ENCODE measurements at regions not wholly inside any gene's neighbourhood (a gene's known extent, or its start where the extent isn't known, plus 50 kb on each side); places are given as distances from the start of the nearest gene placed in this dataset.

DNA sequence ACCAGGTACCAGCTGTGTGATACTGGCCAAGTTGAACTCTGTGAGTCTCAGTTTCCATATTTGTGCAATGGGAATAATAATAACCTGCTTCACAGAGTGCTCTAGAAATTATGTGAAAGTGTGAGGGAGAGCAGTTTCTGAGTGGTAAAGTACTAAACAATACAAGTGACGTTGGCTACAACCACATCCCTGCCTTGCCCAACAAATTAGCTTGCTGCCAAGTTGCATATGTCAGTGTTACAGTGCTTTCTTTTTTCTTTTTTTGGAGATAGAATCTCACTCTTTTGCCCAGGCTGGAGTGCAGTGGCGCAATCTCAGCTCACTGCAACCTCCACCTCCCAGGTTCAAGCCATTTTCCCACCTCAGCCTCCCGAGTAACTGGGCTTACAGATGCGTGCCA is 533.6 kb upstream of the MEX3C start (continued):
- TF ChIP-seq MTA2 (IDR thresholded peaks at IDR 0.05; ENCODE audit: low read depth) (peak; percentile 75; the same call in 1 of the 2 replicates), NBN (IDR thresholded peaks at IDR 0.05) (peak; percentile 60; the same call in 1 of the 2 replicates), EP300 (IDR thresholded peaks at IDR 0.05; ENCODE audit: borderline replicate concordance in 1 of 2, control insufficient read depth in 1 of 2, low read depth in 2 of 2, low read length in 2 of 2) (peak in 1 of 2 experiments; percentile 45; a peak in 1 of 4 replicates), SPI1 (IDR thresholded peaks at IDR 0.05; ENCODE audit: borderline replicate concordance, insufficient read depth, low read depth, low read length) (no peak), ZNF384 (IDR thresholded peaks at IDR 0.05; ENCODE audit: borderline replicate concordance, low read depth, low read length) (no peak), ESRRA (IDR thresholded peaks at IDR 0.05; ENCODE audit: low read length) (no peak), EGR1 (IDR thresholded peaks at IDR 0.05; ENCODE audit: borderline replicate concordance in 1 of 2, low read depth in 2 of 2, low read length in 2 of 2) (no peak)
- TF ChIP-seq, protein P1, sequence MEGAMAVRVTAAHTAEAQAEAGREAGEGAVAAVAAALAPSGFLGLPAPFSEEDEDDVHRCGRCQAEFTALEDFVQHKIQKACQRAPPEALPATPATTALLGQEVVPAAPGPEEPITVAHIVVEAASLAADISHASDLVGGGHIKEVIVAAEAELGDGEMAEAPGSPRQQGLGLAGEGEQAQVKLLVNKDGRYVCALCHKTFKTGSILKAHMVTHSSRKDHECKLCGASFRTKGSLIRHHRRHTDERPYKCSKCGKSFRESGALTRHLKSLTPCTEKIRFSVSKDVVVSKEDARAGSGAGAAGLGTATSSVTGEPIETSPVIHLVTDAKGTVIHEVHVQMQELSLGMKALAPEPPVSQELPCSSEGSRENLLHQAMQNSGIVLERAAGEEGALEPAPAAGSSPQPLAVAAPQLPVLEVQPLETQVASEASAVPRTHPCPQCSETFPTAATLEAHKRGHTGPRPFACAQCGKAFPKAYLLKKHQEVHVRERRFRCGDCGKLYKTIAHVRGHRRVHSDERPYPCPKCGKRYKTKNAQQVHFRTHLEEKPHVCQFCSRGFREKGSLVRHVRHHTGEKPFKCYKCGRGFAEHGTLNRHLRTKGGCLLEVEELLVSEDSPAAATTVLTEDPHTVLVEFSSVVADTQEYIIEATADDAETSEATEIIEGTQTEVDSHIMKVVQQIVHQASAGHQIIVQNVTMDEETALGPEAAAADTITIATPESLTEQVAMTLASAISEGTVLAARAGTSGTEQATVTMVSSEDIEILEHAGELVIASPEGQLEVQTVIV (IDR thresholded peaks at IDR 0.05; ENCODE audit: borderline replicate concordance, partially characterized antibody): no peak
- TF ChIP-seq, protein P2, sequence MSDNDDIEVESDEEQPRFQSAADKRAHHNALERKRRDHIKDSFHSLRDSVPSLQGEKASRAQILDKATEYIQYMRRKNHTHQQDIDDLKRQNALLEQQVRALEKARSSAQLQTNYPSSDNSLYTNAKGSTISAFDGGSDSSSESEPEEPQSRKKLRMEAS (IDR thresholded peaks at IDR 0.05; ENCODE audit: low read depth, low read length): no peak
- TF ChIP-seq, protein P3, sequence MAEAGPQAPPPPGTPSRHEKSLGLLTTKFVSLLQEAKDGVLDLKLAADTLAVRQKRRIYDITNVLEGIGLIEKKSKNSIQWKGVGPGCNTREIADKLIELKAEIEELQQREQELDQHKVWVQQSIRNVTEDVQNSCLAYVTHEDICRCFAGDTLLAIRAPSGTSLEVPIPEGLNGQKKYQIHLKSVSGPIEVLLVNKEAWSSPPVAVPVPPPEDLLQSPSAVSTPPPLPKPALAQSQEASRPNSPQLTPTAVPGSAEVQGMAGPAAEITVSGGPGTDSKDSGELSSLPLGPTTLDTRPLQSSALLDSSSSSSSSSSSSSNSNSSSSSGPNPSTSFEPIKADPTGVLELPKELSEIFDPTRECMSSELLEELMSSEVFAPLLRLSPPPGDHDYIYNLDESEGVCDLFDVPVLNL (IDR thresholded peaks at IDR 0.05; ENCODE audit: low read depth, low read length): no peak
- TF ChIP-seq, protein P4, sequence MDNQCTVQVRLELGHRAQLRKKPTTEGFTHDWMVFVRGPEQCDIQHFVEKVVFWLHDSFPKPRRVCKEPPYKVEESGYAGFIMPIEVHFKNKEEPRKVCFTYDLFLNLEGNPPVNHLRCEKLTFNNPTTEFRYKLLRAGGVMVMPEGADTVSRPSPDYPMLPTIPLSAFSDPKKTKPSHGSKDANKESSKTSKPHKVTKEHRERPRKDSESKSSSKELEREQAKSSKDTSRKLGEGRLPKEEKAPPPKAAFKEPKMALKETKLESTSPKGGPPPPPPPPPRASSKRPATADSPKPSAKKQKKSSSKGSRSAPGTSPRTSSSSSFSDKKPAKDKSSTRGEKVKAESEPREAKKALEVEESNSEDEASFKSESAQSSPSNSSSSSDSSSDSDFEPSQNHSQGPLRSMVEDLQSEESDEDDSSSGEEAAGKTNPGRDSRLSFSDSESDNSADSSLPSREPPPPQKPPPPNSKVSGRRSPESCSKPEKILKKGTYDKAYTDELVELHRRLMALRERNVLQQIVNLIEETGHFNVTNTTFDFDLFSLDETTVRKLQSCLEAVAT (IDR thresholded peaks at IDR 0.05): peak; percentile 19; the same call in 1 of the 2 replicates
- TF ChIP-seq, protein P5, sequence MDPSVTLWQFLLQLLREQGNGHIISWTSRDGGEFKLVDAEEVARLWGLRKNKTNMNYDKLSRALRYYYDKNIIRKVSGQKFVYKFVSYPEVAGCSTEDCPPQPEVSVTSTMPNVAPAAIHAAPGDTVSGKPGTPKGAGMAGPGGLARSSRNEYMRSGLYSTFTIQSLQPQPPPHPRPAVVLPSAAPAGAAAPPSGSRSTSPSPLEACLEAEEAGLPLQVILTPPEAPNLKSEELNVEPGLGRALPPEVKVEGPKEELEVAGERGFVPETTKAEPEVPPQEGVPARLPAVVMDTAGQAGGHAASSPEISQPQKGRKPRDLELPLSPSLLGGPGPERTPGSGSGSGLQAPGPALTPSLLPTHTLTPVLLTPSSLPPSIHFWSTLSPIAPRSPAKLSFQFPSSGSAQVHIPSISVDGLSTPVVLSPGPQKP (IDR thresholded peaks at IDR 0.05; ENCODE audit: low read depth, low read length): no peak
- TF ChIP-seq, protein P6, sequence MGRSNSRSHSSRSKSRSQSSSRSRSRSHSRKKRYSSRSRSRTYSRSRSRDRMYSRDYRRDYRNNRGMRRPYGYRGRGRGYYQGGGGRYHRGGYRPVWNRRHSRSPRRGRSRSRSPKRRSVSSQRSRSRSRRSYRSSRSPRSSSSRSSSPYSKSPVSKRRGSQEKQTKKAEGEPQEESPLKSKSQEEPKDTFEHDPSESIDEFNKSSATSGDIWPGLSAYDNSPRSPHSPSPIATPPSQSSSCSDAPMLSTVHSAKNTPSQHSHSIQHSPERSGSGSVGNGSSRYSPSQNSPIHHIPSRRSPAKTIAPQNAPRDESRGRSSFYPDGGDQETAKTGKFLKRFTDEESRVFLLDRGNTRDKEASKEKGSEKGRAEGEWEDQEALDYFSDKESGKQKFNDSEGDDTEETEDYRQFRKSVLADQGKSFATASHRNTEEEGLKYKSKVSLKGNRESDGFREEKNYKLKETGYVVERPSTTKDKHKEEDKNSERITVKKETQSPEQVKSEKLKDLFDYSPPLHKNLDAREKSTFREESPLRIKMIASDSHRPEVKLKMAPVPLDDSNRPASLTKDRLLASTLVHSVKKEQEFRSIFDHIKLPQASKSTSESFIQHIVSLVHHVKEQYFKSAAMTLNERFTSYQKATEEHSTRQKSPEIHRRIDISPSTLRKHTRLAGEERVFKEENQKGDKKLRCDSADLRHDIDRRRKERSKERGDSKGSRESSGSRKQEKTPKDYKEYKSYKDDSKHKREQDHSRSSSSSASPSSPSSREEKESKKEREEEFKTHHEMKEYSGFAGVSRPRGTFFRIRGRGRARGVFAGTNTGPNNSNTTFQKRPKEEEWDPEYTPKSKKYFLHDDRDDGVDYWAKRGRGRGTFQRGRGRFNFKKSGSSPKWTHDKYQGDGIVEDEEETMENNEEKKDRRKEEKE (IDR thresholded peaks at IDR 0.05): no peak

Data from GM12878 (cell line).